ENCODE measurements at regions not wholly inside any gene's neighbourhood (a gene's known extent, or its start where the extent isn't known, plus 50 kb on each side); places are given as distances from the start of the nearest gene placed in this dataset.

- CTCF ChIA-PET, result no interaction called here
- no peak overlapping the region for H3K4me3 ChIP-seq (ENCODE audit: low read depth, low read length)
- TF ChIP-seq, protein P1, sequence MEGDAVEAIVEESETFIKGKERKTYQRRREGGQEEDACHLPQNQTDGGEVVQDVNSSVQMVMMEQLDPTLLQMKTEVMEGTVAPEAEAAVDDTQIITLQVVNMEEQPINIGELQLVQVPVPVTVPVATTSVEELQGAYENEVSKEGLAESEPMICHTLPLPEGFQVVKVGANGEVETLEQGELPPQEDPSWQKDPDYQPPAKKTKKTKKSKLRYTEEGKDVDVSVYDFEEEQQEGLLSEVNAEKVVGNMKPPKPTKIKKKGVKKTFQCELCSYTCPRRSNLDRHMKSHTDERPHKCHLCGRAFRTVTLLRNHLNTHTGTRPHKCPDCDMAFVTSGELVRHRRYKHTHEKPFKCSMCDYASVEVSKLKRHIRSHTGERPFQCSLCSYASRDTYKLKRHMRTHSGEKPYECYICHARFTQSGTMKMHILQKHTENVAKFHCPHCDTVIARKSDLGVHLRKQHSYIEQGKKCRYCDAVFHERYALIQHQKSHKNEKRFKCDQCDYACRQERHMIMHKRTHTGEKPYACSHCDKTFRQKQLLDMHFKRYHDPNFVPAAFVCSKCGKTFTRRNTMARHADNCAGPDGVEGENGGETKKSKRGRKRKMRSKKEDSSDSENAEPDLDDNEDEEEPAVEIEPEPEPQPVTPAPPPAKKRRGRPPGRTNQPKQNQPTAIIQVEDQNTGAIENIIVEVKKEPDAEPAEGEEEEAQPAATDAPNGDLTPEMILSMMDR (IDR thresholded peaks at IDR 0.05; ENCODE audit: insufficient read depth, low read length, missing control alignments), result no peak
These were observed 1090.2 kb upstream of the TMEM132C start for GRCh38 chr12:127176804-127177203.

GRCh38 chr12:127178052-127178451, 1088.9 kb upstream of the TMEM132C start:
- CTCF ChIA-PET, result no interaction called here
- DNase-seq (ENCODE audit: low read depth, low spot score), result no peak
- TF ChIP-seq, protein P1 (IDR thresholded peaks at IDR 0.05; ENCODE audit: insufficient read depth, low read length, missing control alignments), result no peak
- POLR2A ChIA-PET, result no interaction called here
- no peak overlapping the region for H3K4me3 ChIP-seq (ENCODE audit: low read depth, low read length)

More at GRCh38 chr12:127176804-127177203, 1090.2 kb upstream of the TMEM132C start:
- POLR2A ChIA-PET, result no interaction called here
- no peak for DNase-seq (ENCODE audit: low read depth, low spot score)

DNA sequence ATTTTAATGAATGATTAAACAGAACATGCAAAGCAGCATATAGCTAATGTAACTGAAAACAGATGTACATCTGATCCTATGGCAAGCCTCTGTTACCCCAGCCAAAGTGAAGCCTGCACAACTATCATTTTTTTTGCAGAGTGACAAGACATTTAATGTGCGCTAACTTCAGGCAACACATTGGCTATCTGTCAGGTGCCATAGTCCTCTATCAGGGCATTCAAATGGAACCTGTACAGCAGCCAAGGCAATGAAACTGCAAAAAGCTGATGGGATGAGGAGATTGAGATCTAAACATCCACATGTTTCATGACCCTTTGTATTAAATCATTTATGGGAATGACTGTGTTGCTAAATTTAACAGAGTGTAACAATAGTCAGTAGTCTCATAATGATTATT, 1088.5 kb upstream of the TMEM132C start:
- POLR2A ChIA-PET, result no interaction called here
- H3K4me3 ChIP-seq (ENCODE audit: low read depth, low read length), result no peak overlapping the region
- CTCF ChIA-PET, result no interaction called here
- TF ChIP-seq, protein P1 (IDR thresholded peaks at IDR 0.05; ENCODE audit: insufficient read depth, low read length, missing control alignments), result no peak
- no peak for DNase-seq (ENCODE audit: low read depth, low spot score)

GRCh38 chr12:127179176-127179575, 1087.8 kb upstream of the TMEM132C start:
- ChIA-PET POLR2A (no interaction called here), CTCF (no interaction called here)
- TF ChIP-seq, protein P1 (IDR thresholded peaks at IDR 0.05; ENCODE audit: insufficient read depth, low read length, missing control alignments), result no peak
- DNase-seq (ENCODE audit: low read depth, low spot score), result no peak
- H3K4me3 ChIP-seq (ENCODE audit: low read depth, low read length), result no peak overlapping the region

GRCh38 chr12:127182018-127182417, 1085.0 kb upstream of the TMEM132C start:
- POLR2A ChIA-PET, result no interaction called here
- no peak for DNase-seq (ENCODE audit: low read depth, low spot score)
- TF ChIP-seq, protein P1 (IDR thresholded peaks at IDR 0.05; ENCODE audit: insufficient read depth, low read length, missing control alignments), result no peak
- CTCF ChIA-PET, result no interaction called here
- H3K4me3 ChIP-seq (ENCODE audit: low read depth, low read length), result no peak overlapping the region

DNA sequence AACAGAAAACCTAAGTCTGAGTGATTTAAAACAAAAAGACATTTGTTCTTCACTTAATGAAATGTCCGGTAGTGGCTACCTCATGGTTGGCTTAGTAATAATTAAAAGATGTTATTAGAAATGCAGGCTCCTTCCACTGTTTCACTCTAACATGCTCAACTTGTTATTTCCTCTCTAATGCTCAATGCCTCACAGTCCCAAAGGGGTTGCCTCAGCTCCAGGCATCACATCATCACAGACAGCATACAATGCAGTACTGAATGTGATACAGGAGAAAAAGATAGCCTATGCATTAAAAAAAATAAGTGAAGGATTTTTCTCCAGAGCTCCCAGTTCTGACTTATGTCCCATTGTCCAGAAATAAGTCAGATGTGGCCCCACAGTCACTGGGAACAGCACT, 1077.0 kb upstream of the TMEM132C start:
- ChIA-PET POLR2A (no interaction called here), CTCF (no interaction called here)
- TF ChIP-seq, protein P1 (IDR thresholded peaks at IDR 0.05; ENCODE audit: insufficient read depth, low read length, missing control alignments), result no peak
- H3K4me3 ChIP-seq (ENCODE audit: low read depth, low read length), result no peak overlapping the region
- DNase-seq (ENCODE audit: low read depth, low spot score), result no peak
